PC-9 (cell line): ENCODE measurements at regions not wholly inside any gene's neighbourhood (a gene's known extent, or its start where the extent isn't known, plus 50 kb on each side); places are given as distances from the start of the nearest gene placed in this dataset.

Source experiments
- BruUV-seq: library from RNA; stranded (reverse); fragments of 400-500 nt; replicated peaks from 2 replicates; lab custom pipeline; 2021; lab: Mats Ljungman, UMichigan
- CTCF ChIA-PET: fragments of 300-600 bp; sonication (Branson Sonifier 250); formaldehyde crosslinking; loops from one replicate; lab custom pipeline; 2022; ENCODE audit warnings: antibody characterized with exemption; lab: Charles Lee
- POLR2A ChIA-PET: fragments of 300-600 bp; sonication (Branson Sonifier 250); formaldehyde crosslinking; loops from one replicate; lab custom pipeline; 2022; ENCODE audit warnings: antibody characterized with exemption; ENCODE audit not compliant: unreplicated experiment; lab: Charles Lee
- DNase-seq, 2 experiments: peaks; one replicate each; pipeline versions ENCODE4 v3.0.0 to v3.0.0-alpha.2; 2015 to 2022; ENCODE audit warnings: mixed read lengths in 1 of 2
- H2AFZ ChIP-seq: fragments of 200-600 bp; sonication (generic); 2 replicates; pipeline ENCODE4 v1.8.1; 2017; ENCODE audit warnings: antibody characterized with exemption
- H3F3A ChIP-seq: fragments of 200-600 bp; sonication (generic); 2 replicates; pipeline ENCODE4 v1.8.1; 2017; ENCODE audit warnings: antibody characterized with exemption, mild to moderate bottlenecking, low read depth; ENCODE audit not compliant: insufficient read depth
- H3K27ac ChIP-seq: fragments of 200-600 bp; sonication (generic); 2 replicates; pipeline ENCODE4 v1.6.1; 2016; ENCODE audit warnings: mixed run types
- H3K27me3 ChIP-seq: fragments of 200-600 bp; sonication (generic); 2 replicates; pipeline ENCODE4 v1.6.1; 2016; ENCODE audit warnings: low read depth, mixed run types; ENCODE audit not compliant: insufficient read depth
- H3K36me3 ChIP-seq: fragments of 200-600 bp; sonication (generic); 2 replicates; pipeline ENCODE4 v1.6.1; 2016; ENCODE audit warnings: low read depth, mixed run types
- H3K4me1 ChIP-seq: fragments of 200-600 bp; sonication (generic); replicated peaks from 2 replicates; pipeline ENCODE4 v1.6.1; 2016; ENCODE audit warnings: mixed run types; ENCODE audit not compliant: insufficient read depth
- H3K4me2 ChIP-seq: fragments of 200-600 bp; sonication (generic); 2 replicates; pipeline ENCODE4 v1.6.1; 2017; ENCODE audit warnings: mixed run types
- H3K4me3 ChIP-seq: fragments of 200-600 bp; sonication (generic); 2 replicates; pipeline ENCODE4 v1.6.1; 2016; ENCODE audit warnings: mixed run types
- H3K79me2 ChIP-seq: fragments of 200-600 bp; sonication (generic); 2 replicates; pipeline ENCODE4 v1.6.1; 2017; ENCODE audit warnings: low read depth, mixed run types
- H3K9me2 ChIP-seq: fragments of 200-600 bp; sonication (generic); 2 replicates; pipeline ENCODE4 v1.8.1; 2017; ENCODE audit warnings: mild to moderate bottlenecking; ENCODE audit not compliant: insufficient read depth
- H3K9me3 ChIP-seq: fragments of 200-600 bp; sonication (generic); 2 replicates; pipeline ENCODE4 v1.8.1; 2016; ENCODE audit warnings: low read depth; ENCODE audit not compliant: insufficient read depth
- H4K20me1 ChIP-seq: fragments of 200-600 bp; sonication (generic); 2 replicates; pipeline ENCODE4 v1.8.1; 2017; ENCODE audit not compliant: insufficient read depth
- CTCF ChIP-seq: fragments of 200-600 bp; sonication (generic); conservative IDR thresholded peaks from 2 replicates; pipeline ENCODE4 v1.6.1; 2017; ENCODE audit warnings: mixed run types, antibody characterized with exemption, mild to moderate bottlenecking, moderate library complexity
- EZH2 ChIP-seq: fragments of 200-600 bp; sonication (generic); IDR thresholded peaks from 2 replicates; pipeline ENCODE4 v1.8.0; 2017; ENCODE audit warnings: antibody characterized with exemption, low read depth
- intact Hi-C: fragments of 100-400 bp; cut with micrococcal nuclease; formaldehyde crosslinking; loops from one replicate; pipeline ENCODE4 v1.10.0; 2022; ENCODE audit not compliant: unreplicated experiment

GRCh38 chr13:40333226-40333625 lies 333.2 kb downstream of the FOXO1 start:
- TF ChIP-seq CTCF: no peak
- no peak for TF ChIP-seq EZH2
- CTCF ChIA-PET: no interaction called here
- Histone ChIP-seq H3K27me3 (no peaks in the 10 kb centered on the region), H4K20me1 (no peaks in the 10 kb centered on the region), H2AFZ (no peak overlapping the region), H3K4me2 (no peak overlapping the region), H3K27ac (no peak overlapping the region), H3F3A (no peaks in the 10 kb centered on the region), H3K9me2 (no peaks in the 10 kb centered on the region), H3K9me3 (no peaks in the 10 kb centered on the region), H3K4me1 (no peaks in the 10 kb centered on the region; the same call in 1 of the 2 replicates), H3K79me2 (no peaks in the 10 kb centered on the region), H3K36me3 (no peaks in the 10 kb centered on the region), H3K4me3 (no peak overlapping the region)
- DNase-seq: no peak
- BruUV-seq: no TSS peak
- intact Hi-C loops: no loop called here
- POLR2A ChIA-PET: no interaction called here

- H3K27ac ChIP-seq: no peak overlapping the region
- no peaks in the 10 kb centered on the region for H3K9me2 ChIP-seq
- POLR2A ChIA-PET: no interaction called here
- CTCF ChIA-PET: no interaction called here
- H3K27me3 ChIP-seq: no peaks in the 10 kb centered on the region
- no TSS peak for BruUV-seq
- H3K79me2 ChIP-seq: no peaks in the 10 kb centered on the region
- H3K4me2 ChIP-seq: no peak overlapping the region
- DNase-seq: no peak
- no peaks in the 10 kb centered on the region for H3K9me3 ChIP-seq
- no peak overlapping the region for H3K4me3 ChIP-seq
- intact Hi-C loops: no loop called here
- H4K20me1 ChIP-seq: no peaks in the 10 kb centered on the region
- TF ChIP-seq CTCF: no peak
- TF ChIP-seq EZH2: no peak
- no peaks in the 10 kb centered on the region for H3F3A ChIP-seq
- H2AFZ ChIP-seq: no peak overlapping the region
- H3K4me1 ChIP-seq: no peaks in the 10 kb centered on the region; the same call in 1 of the 2 replicates
- H3K36me3 ChIP-seq: no peaks in the 10 kb centered on the region
Measured at GRCh38 chr13:40334031-40334430, 332.4 kb downstream of the FOXO1 start.

- no peaks in the 10 kb centered on the region for H4K20me1 ChIP-seq
- POLR2A ChIA-PET: no interaction called here
- H3K36me3 ChIP-seq: no peaks in the 10 kb centered on the region
- H3K9me3 ChIP-seq: no peaks in the 10 kb centered on the region
- CTCF ChIA-PET: no interaction called here
- no peak overlapping the region for H3K4me3 ChIP-seq
- no peak for DNase-seq
- H3F3A ChIP-seq: no peaks in the 10 kb centered on the region
- H3K4me1 ChIP-seq: no peaks in the 10 kb centered on the region; the same call in 1 of the 2 replicates
- no peak overlapping the region for H2AFZ ChIP-seq
- H3K27me3 ChIP-seq: no peaks in the 10 kb centered on the region
- H3K9me2 ChIP-seq: no peaks in the 10 kb centered on the region
- no peak overlapping the region for H3K4me2 ChIP-seq
- TF ChIP-seq EZH2 (no peak), CTCF (no peak)
- intact Hi-C loops: no loop called here
- BruUV-seq: no TSS peak
- no peak overlapping the region for H3K27ac ChIP-seq
- no peaks in the 10 kb centered on the region for H3K79me2 ChIP-seq
Measured at GRCh38 chr13:40334616-40335015, 331.8 kb downstream of the FOXO1 start.
